Midbrain (tissue), 1 donor: ENCODE measurements at regions not wholly inside any gene's neighbourhood (a gene's known extent, or its start where the extent isn't known, plus 50 kb on each side); places are given as distances from the start of the nearest gene placed in this dataset.
"Not testable (repeated sequence)": the region's sequence is repeated elsewhere in the genome, so short reads cannot be mapped to it uniquely, and the experiment has no call there.

ENCODE experiments used
- DNase-seq: peaks from one replicate; lab custom pipeline; 2025; lab: John Stamatoyannopoulos, UW

DNA sequence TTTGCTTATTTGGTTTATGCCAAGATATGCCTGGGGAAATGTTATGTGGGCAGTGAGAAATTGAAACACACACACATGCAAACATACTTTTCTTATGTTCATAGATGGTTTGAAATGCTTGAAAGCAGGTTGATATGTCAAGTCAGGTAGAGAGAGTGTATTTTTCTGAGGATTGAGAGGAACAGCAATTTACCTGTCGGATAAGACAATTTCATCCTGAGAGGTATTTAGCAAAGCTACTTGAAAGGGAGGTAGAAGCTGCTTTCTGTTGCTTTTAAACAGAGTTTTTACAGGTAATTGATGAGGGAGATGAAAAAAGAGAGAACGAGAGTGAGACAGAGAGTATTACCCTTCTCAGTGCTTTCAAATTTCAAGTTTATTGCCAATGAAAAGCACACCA, 854.3 kb downstream of the CDH8 start:
- no peak for DNase-seq

DNA sequence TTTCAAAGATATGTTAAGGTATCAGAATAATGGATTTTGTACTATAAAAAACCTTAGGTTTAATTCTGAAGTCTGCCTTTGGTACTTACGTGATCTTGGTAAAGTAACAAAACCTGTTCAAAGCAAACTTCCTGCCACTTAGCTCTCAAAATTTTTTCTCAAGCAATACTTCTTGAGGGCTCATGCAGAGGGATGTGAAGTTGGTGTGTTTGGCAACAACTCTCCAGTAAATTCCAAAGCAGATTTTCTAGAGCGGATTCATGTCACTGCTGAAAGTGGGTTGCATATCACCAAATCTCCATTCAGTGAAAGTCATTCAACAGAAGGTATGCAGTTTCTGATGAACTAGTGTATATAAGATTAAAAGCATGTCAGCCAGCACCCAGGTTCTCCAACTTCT, 856.7 kb downstream of the CDH8 start:
- DNase-seq, result no peak

DNA sequence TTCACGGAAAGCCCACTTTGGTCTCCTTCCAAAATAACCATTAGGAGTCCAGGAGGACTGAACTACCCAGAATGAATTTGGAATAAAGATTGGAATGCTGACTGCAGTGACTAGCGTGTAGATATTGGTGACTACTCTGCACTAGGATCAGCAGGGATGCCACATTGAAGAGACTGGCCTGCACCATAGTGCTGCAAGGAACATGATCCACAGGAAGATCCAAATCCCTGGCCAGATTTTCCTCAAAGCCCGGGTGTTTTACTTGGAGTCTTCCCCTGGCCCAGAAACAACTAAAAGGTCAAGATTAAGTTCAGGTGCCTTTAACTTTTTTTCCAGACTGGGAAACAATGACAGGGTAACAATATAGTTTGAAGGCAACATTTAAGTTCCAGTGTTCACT, 870.4 kb downstream of the CDH8 start:
- DNase-seq, result no peak

DNA sequence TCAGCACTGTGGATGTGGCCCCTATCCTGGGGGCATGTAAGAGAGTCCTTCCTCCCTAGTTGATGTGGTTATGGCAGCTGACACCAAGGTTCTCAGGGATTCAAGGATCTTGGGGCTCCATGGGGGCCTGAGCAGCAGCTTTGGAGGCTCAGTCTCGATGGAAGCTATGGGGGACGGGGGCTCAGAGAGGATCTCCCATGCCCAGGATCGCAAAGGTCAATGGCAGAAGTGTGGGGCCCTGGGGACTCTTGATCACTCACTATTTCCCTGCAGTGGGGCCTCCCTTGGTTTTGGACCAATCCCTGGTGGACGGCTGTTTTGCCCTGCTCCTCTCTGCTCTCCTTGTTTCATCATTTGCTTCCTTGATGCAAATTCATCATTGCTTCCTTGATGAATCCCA, 885.9 kb downstream of the CDH8 start:
- no peak for DNase-seq

DNA sequence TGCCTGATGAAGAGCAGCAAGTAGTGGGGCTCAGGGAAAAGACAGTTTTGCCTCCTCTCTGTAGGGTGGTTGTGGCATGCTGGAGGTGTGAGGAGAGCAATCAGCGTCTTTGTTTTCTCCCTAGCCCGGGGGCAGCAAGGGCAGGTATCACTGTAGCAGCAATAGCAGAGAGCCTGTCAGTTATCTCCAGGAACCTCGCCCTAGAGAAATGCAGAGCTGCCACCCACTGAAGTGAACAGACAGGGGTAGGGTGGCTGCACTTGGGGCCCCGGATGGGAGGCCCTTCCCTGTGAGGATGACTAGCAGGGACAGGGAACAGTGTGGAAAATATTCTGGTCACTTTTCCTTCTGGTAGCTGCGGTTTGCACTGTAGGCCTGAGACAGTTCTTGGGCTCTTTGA, 886.5 kb downstream of the CDH8 start:
- DNase-seq, result no peak

DNA sequence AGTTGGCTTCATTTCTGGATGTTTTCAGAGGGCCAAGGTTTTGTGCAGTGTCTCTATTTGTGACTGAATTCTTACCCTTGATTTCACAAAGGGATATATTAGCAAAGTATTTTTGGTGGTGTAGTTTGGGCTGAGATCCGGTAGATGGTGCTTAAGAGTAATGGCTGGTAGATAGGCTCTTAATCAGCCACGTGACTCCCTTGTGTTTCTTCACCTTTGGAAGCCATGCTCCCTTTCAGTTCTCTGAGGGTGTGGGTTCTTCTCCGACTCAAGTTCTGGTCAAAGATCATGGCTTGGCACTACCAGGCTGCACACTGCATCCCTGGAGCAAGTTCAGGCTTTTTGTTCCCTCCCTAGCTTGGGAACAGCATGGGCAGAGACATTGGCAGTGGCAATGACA, 887.3 kb downstream of the CDH8 start:
- DNase-seq, result no peak

DNA sequence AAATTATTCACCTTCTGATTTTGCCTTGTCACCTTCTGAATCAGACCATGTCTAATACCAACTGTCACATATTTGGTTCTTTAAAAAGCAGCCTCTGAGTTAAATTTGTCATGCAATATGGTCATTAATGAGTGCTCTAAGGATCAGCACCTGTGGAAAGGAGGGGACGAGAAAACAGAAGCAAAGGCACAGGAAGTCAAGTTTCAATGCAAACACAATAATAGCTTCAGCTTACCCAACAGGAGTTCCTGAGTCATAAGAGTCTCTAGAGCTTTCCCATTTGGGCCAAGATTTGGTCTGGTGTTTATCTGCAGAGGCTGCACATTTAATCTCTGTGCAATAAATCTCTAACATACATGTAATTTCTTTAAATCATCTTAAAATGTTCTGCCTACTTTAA, 889.8 kb downstream of the CDH8 start:
- DNase-seq, result no peak

DNA sequence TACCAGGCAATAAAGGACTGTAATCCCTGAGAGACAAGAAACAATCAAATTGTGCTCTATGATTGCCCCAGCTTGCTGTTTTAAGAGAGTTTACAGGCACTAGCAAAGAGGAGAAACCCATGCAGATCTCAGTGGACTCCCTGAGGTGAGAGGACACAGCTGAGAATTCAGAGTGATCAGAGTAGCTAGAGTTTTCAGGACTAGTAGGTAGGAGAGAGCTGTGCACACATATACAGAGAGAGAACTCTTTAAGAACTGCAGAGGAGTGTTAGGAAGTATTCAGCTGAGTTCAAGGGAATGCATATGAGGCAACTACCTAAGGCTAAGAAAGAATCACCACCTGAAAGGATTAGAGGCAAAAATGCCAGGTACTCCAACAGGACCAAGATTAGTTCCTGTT, 904.8 kb downstream of the CDH8 start:
- DNase-seq, result no peak

DNA sequence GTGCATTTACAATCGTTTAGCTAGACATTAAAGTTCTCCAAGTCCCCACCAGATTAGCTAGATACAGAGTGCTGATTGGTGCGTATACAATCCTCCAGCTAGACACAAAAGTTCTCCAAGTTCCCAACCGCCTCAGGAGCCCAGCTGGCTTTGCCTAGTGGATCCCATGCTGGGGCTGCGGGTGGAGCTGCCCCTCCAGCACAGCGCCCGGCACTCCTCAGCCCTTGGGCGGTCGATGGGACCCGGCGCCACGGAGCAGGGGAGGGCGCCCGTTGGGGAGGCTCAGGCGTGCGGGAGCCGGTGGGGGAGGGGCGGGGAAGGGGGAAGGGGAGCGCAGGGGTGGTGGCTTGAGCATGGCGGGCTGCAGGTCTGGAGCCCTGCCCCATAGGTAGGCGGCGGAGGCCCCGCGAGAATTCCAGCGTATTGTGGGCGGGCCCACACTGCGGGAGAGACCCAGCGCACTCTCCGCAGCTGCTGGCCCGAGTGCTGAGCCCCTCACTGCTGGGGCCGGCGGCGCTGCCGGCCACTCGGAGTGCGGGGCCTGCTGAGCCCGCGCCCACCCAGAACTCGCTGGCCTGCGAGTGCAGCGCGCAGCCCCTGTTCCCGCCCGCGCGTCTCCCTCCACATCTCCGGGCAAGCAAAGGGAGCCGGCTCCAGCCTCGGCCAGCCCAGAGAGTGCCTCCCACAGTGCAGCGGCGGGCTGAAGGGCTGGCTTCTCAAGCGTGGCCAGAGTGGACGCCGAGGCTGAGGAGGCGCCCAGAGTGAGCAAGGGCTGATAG, 907.5 kb downstream of the CDH8 start:
- no peak for DNase-seq

DNA sequence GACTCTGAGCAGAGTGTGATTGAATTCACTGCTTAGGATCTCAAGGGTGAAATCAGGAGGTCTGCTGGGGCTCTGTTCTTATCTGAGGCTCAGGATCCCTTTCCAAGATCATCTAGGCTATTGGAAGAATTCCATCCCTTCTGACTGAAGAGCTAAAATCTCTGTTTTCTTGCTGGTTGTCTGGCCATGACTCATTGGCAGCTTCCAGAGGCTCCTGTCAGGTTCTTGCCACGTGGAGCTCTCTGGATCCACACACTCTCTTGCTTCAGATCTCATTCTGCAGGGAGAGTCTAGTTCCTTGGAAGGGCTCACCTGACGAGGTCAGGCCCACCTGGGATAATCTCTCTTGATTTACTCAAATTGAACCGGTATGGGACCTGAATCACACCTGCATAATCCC, 930.7 kb downstream of the CDH8 start:
- no peak for DNase-seq

DNA sequence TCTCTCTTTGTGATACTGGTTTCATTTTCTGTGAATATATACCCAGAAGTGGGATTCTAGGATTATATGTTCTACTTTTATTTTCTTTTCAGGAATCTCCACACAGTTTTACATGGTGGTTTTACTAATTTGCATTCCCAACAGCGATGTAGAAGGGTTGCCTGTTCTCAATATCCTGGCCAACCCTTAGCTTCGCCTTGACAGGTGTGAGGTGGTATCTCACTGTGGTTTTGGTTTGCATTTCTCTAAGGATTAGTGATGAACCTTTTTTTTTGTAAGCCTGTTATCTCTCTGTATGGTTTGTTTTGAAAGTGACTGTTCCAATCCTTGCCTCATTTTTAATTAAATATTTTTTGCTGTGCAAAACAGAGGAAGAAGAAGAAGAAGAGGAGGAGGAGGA, 937.7 kb downstream of the CDH8 start:
- no peak for DNase-seq

DNA sequence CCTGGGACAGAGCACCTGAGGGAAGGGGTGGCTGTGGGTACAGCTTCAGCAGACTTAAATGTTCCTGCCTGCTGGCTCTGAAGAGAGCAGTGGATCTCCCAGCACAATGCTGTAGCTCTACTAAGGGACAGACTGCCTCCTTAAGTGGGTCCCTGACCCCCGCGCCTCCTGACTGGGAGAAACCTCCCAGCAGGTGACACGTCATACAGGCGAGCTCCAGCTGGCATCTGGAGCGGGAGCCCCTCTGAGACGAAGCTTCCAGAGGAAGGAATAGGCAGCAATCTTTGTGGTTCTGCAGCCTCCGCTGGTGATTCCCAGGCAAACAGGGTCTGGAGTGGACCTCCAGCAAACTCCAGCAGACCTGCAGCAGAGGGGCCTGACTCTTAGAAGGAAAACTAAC, 944.9 kb downstream of the CDH8 start:
- DNase-seq, result not testable (repeated sequence)

DNA sequence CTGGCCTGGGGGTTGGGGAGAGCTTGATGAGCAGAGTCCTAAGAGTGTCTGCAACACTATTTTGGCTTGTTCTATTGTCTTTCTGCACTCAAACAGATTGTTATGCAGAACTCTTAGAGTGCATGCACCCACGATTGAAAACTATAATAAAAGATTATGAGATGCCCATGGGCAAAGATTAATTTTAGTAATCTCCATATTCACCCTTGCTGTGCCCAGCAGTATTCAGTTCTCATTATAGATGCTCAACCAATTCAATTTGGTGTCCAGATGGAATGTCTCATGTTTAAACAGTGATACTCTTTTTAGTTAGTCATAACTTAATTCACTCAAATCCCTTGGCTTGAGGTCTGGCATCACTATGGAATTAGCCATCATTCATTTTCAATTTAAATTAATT, 952.5 kb downstream of the CDH8 start:
- no peak for DNase-seq

DNA sequence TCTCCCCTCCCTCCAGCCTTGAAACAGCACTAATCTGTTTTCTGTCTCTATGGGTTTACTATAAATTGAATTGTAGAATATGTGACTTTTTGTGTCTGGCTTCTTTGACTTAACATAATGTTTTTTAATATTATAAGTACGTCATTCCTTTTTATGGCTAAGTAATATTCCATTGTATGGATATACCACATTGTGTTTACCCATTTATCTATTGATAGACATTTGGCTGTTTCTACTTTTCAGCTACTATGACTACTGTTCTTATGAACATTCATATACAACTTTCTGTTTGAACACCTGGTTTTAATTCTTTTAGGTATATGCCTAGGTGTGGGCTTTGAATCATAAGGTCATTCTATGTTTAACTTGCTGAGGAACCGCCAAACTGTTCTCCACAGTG, 961.9 kb downstream of the CDH8 start:
- DNase-seq, result no peak

DNA sequence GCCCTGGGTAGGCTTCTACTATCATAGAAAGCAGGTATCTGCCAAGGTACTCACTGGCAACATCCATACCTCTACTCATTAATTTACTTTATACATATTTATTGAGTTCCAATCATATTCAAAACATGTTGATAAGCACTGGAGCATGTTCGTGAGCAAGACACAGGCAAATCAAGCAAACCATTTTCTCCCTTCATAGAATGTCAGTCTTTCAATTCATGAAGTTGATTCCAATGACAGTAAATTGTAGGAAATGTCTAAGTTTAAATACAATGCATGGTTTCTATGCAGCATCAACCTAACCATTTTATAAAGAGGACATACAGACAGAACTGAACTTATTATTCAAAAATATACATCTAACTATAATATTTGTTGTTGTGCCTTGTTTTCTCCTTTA, 978.6 kb downstream of the CDH8 start:
- no peak for DNase-seq

DNA sequence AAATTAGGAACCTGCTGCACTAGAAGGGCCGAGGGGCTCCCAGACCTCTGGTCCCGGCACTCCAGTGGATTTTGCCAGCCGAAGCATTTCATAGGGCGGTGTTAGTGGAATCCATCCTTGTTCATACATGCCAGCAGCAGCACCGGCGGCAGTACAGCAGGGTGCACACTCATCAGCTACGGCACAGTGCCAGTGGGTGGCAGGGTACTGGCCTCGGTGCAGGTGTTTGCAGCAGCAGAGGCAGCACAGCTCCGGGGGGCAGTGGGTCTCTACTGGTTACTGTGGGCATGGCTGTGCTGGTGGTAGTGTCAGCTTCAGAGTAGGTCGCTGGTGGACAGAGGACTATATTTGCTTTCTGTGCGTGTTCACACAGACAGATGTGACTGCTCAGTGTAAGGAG, 985.7 kb downstream of the CDH8 start:
- DNase-seq, result no peak

DNA sequence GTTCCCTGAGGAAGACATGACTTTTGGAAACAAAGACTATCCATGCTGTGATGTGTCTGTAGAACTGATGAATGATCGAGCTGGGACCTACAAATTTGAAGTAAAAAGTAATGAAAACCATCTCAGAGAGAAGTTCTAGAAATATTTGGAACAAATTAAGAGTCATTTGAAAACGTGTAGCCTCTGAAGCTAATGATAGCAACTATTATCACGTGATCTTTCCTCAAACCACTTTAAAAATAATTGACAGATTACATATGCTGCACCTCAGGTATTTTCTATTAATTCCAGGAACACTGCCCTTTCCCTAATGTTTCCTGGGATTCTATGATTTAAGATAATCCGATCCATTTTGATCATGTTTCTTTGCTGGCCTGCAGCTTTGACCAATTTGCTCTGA, 990.3 kb downstream of the CDH8 start:
- DNase-seq, result no peak

DNA sequence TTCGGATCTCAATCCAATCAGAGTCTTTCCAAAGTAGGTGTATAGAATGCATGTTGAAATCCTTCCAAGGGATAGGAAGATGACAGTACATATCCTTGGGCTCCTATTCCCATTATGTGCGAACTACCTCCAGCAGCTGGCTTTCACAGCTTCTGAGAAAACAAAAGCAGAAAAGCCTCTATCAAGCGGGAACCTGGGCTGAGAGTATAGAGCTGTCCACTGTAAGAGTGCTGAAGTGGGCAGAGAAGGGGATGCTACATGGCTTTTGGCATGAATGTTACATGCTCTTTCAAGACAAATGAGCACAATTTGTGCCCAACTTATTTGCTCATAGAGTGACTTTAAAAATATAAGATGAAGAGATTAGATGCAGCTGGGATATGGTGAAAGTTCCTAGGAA, 993.5 kb downstream of the CDH8 start:
- DNase-seq, result no peak

DNA sequence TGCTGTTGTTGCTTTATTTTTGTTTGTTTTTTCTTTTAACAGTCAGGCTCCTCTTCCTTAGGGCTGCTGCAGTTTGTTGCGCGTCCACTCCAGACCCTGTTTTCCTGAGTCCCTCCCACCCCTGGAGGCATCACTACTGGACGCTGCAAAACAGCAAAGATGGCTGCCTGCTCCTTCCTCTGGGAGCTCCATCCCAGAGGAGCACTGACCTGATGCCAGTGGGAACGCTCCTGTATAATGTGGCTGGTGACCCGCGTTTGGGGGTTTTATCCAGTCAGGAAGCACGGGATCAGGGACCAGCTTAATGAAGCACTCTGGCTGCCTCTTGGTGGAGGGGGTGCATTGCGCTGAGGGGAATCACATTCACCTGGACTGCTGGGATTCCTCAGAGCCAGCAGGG, 1005.6 kb downstream of the CDH8 start:
- DNase-seq, result no peak

DNA sequence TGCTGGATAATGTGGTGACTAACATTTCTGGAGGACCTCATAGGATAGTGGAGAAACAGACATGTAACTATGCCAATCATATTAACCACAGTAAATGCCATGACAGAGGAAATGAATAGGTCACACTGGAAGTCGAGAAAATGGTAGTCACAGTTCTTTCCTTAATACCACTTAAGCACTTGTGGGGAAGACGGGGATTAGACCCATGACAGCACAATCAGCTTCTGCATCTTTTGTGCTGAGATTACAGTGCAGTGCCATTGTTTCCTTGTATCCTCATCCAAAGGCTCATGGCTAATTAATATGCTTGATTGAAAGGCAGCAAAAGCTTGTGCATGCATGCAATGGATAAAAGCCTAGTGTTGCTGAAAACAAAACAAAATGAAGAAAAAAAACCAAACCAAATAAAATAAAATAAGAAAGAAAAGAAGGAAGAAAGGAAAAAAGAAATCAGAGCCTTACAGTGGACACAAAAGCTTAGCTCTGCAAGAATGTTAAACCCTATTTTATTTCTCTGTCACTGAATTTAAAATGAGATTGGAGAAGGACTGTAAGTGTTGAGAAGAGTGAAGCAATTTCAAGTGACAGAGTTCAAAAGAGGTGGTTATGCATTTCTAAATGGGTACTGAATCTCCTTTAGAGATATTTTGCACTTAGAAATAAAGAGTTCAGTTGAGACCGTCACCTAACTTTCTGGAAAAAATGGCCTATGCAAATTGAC, 1011.9 kb downstream of the CDH8 start:
- no peak for DNase-seq

DNA sequence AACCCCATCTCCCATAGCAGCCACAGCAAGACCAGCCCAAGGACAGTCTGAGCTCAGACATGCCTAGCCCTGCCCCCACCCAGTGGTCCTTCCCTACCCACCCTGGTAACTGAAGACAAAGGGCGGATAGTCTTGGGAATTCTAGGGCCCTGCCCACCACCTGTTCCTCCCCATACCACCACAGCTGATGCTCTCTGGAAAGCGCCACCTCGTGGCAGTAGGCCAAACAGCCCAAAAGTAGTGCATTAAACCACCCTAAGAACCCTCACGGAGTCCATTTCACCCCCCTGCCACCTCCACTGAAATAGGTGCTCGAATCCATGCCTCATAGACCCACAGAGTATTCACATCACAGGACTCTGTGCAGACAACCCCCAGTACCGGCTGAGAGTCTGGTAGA, 1021.4 kb downstream of the CDH8 start:
- no peak for DNase-seq

DNA sequence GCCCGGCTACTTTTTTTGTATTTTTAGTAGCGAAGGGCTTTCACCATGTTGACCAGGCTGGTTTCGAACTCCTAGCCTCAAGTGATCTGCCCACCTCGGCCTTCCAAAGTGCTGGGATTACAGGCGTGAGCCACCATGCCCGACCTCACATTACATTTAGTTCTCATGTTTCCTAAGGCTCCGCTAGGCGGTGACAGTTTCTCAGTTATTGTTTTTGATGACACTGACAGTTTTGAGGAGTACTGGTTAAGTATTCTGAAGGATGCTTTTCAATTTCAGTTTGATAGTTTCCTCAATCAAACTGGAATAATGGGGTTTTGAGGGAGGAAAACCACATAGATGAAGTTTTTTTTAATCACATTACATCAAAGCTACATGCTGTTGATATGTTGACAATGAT, 1028.5 kb downstream of the CDH8 start:
- DNase-seq, result no peak

DNA sequence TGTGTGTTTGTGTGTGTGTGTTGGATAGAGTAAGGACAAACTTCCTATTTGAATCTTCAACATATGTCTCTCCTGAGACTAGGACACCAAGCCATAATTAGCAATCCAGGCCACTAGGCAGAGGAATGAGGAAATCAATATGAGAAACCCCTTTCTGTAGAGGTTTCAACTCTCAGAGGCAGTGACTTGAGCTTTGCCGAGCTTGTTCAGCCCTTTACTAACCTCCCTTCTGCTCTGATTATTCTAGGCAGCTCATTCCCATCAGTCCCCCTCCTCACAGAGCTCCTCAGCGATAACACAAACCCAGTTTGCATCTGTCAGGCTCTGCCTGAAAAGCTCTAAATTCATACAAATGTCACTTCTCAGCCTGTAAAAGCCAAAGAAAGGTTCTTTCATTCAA, 1030.3 kb downstream of the CDH8 start:
- DNase-seq, result no peak
